Stimulated activated CD4-positive, alpha-beta T cell treated with anti-CD3 and anti-CD28 coated beads, TNF-alpha, amount 100 ng/mL, for 1 hour (primary cell): ENCODE measurements at regions not wholly inside any gene's neighbourhood (a gene's known extent, or its start where the extent isn't known, plus 50 kb on each side); places are given as distances from the start of the nearest gene placed in this dataset.

Experiments
- DNase-seq, 3 donors: peaks; one replicate each; pipeline ENCODE4 v3.0.0-alpha.2; 2020; ENCODE audit warnings: low read depth in 3 of 3, low spot score in 1 of 3

- no peak for DNase-seq
Measured at GRCh38 chr18:78743078-78743477, 236.5 kb upstream of the SALL3 start.

- DNase-seq: no peak
Measured at GRCh38 chr18:78751664-78752063, 228.0 kb upstream of the SALL3 start.

GRCh38 chr18:78753240-78753639 lies 226.4 kb upstream of the SALL3 start:
- DNase-seq: no peak

GRCh38 chr18:78754311-78755043 lies 225.1 kb upstream of the SALL3 start:
- no peak for DNase-seq

GRCh38 chr18:78757014-78757413 lies 222.6 kb upstream of the SALL3 start:
- DNase-seq: no peak

GRCh38 chr18:78758496-78758895 lies 221.1 kb upstream of the SALL3 start:
- DNase-seq: no peak

GRCh38 chr18:78762753-78763152 lies 216.9 kb upstream of the SALL3 start:
- no peak for DNase-seq

GRCh38 chr18:78764544-78764943 lies 215.1 kb upstream of the SALL3 start:
- no peak for DNase-seq

- DNase-seq: no peak
Measured at GRCh38 chr18:78765142-78765541, 214.5 kb upstream of the SALL3 start.

- no peak for DNase-seq
Measured at GRCh38 chr18:78765637-78766281, 213.9 kb upstream of the SALL3 start.

GRCh38 chr18:78766651-78767533 lies 212.7 kb upstream of the SALL3 start:
- no peak for DNase-seq

- DNase-seq: no peak
Measured at GRCh38 chr18:78767648-78768071, 212.0 kb upstream of the SALL3 start.

GRCh38 chr18:78768221-78768620 lies 211.4 kb upstream of the SALL3 start:
- no peak for DNase-seq

- no peak for DNase-seq
Measured at GRCh38 chr18:78768656-78769501, 210.7 kb upstream of the SALL3 start.

- DNase-seq: no peak
Measured at GRCh38 chr18:78769502-78770105, 210.0 kb upstream of the SALL3 start.

GRCh38 chr18:78770139-78770822 lies 209.3 kb upstream of the SALL3 start:
- DNase-seq: no peak

- no peak for DNase-seq
Measured at GRCh38 chr18:78770823-78771139, 208.8 kb upstream of the SALL3 start.

- no peak for DNase-seq
Measured at GRCh38 chr18:78771496-78772359, 207.9 kb upstream of the SALL3 start.
